ENCODE measurements at regions not wholly inside any gene's neighbourhood (a gene's known extent, or its start where the extent isn't known, plus 50 kb on each side); places are given as distances from the start of the nearest gene placed in this dataset.

DNA sequence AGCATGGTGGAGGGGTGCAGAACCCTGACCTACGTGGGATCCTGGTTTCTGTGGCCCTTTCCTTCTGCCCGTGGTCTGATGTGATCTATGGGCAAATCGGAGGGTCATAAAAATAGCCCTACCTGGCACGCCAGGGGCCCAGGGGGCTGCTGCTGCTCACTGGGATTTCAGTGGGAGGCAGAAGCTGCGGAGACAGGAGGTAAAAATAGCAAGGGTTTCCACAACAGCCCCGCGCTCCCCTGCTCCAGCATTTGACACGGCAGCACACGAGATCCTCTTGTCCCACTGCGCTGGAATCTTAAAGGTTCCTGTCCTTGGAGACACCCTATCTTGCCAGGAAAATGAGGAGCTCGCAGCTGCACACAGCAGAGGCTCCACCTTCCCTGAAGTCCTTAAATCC lies 321.2 kb downstream of the CTTN start:
- TF ChIP-seq, protein P1, sequence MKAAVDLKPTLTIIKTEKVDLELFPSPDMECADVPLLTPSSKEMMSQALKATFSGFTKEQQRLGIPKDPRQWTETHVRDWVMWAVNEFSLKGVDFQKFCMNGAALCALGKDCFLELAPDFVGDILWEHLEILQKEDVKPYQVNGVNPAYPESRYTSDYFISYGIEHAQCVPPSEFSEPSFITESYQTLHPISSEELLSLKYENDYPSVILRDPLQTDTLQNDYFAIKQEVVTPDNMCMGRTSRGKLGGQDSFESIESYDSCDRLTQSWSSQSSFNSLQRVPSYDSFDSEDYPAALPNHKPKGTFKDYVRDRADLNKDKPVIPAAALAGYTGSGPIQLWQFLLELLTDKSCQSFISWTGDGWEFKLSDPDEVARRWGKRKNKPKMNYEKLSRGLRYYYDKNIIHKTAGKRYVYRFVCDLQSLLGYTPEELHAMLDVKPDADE (CRISPR knock-in tag; IDR thresholded peaks at IDR 0.05) = no peak
- no peak for TF ChIP-seq JUND (CRISPR knock-in tag; IDR thresholded peaks at IDR 0.05)
- TF ChIP-seq ZNF138 (CRISPR knock-in tag; IDR thresholded peaks at IDR 0.05; ENCODE audit: low read depth) = no peak
- TF ChIP-seq, protein P2, sequence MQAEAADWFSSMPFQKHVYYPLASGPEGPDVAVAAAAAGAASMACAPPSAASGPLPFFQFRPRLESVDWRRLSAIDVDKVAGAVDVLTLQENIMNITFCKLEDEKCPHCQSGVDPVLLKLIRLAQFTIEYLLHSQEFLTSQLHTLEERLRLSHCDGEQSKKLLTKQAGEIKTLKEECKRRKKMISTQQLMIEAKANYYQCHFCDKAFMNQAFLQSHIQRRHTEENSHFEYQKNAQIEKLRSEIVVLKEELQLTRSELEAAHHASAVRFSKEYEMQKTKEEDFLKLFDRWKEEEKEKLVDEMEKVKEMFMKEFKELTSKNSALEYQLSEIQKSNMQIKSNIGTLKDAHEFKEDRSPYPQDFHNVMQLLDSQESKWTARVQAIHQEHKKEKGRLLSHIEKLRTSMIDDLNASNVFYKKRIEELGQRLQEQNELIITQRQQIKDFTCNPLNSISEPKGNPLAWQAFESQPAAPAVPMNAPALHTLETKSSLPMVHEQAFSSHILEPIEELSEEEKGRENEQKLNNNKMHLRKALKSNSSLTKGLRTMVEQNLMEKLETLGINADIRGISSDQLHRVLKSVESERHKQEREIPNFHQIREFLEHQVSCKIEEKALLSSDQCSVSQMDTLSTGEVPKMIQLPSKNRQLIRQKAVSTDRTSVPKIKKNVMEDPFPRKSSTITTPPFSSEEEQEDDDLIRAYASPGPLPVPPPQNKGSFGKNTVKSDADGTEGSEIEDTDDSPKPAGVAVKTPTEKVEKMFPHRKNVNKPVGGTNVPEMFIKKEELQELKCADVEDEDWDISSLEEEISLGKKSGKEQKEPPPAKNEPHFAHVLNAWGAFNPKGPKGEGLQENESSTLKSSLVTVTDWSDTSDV (CRISPR knock-in tag; IDR thresholded peaks at IDR 0.05) = no peak
- TF ChIP-seq AHR (CRISPR knock-in tag; IDR thresholded peaks at IDR 0.05) = no peak
- no peak for TF ChIP-seq STAT5B (CRISPR knock-in tag; IDR thresholded peaks at IDR 0.05)
- TF ChIP-seq GABPA (IDR thresholded peaks at IDR 0.05; ENCODE audit: low read depth, low read length) = no peak
- TF ChIP-seq GABPA (CRISPR knock-in tag; IDR thresholded peaks at IDR 0.05; ENCODE audit: low read depth) = no peak
- TF ChIP-seq, protein P3, sequence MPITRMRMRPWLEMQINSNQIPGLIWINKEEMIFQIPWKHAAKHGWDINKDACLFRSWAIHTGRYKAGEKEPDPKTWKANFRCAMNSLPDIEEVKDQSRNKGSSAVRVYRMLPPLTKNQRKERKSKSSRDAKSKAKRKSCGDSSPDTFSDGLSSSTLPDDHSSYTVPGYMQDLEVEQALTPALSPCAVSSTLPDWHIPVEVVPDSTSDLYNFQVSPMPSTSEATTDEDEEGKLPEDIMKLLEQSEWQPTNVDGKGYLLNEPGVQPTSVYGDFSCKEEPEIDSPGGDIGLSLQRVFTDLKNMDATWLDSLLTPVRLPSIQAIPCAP (CRISPR knock-in tag; IDR thresholded peaks at IDR 0.05; ENCODE audit: low read depth) = no peak
- no peak for TF ChIP-seq ZSCAN30 (CRISPR knock-in tag; IDR thresholded peaks at IDR 0.05)
- no peak for TF ChIP-seq GZF1 (CRISPR knock-in tag; IDR thresholded peaks at IDR 0.05)
- TF ChIP-seq SP140L (CRISPR knock-in tag; IDR thresholded peaks at IDR 0.05; ENCODE audit: borderline replicate concordance) = no peak
- no peak for TF ChIP-seq RFX5 (IDR thresholded peaks at IDR 0.05; ENCODE audit: low read depth, low read length)
- TF ChIP-seq ZNF564 (CRISPR knock-in tag; IDR thresholded peaks at IDR 0.05) = no peak
- TF ChIP-seq RAD21 (CRISPR knock-in tag; IDR thresholded peaks at IDR 0.05) = no peak
